HFFc6 (cell line): ENCODE measurements at regions not wholly inside any gene's neighbourhood (a gene's known extent, or its start where the extent isn't known, plus 50 kb on each side); places are given as distances from the start of the nearest gene placed in this dataset.

Source experiments
- DNase-seq: peaks from one replicate; pipeline ENCODE4 v3.0.0-alpha.2; 2018
- H3K27ac Mint-ChIP-seq: 2 replicates; pipeline ENCODE4 v1.8.0; 2020; ENCODE audit warnings: mild to moderate bottlenecking, mixed read lengths
- H3K27me3 Mint-ChIP-seq: 2 replicates; pipeline ENCODE4 v1.8.0; 2021; ENCODE audit warnings: mild to moderate bottlenecking, moderate library complexity, mixed read lengths; ENCODE audit not compliant: insufficient read depth
- H3K36me3 Mint-ChIP-seq: 2 replicates; pipeline ENCODE4 v1.8.0; 2021; ENCODE audit warnings: low read depth, mixed read lengths
- H3K4me1 Mint-ChIP-seq: 2 replicates; pipeline ENCODE4 v1.8.0; 2020; ENCODE audit warnings: low read depth, mixed read lengths
- H3K4me3 Mint-ChIP-seq: 2 replicates; pipeline ENCODE4 v1.8.0; 2020; ENCODE audit warnings: mild to moderate bottlenecking, moderate library complexity, mixed read lengths
- H3K9me3 Mint-ChIP-seq: 2 replicates; pipeline ENCODE4 v1.8.0; 2020; ENCODE audit warnings: mild to moderate bottlenecking, mixed read lengths
- CTCF ChIP-seq: fragments of 200-600 bp; sonication (generic); IDR thresholded peaks from 2 replicates; pipeline ENCODE4 v1.5.0; 2021; ENCODE audit warnings: antibody characterized with exemption, mild to moderate bottlenecking

DNA sequence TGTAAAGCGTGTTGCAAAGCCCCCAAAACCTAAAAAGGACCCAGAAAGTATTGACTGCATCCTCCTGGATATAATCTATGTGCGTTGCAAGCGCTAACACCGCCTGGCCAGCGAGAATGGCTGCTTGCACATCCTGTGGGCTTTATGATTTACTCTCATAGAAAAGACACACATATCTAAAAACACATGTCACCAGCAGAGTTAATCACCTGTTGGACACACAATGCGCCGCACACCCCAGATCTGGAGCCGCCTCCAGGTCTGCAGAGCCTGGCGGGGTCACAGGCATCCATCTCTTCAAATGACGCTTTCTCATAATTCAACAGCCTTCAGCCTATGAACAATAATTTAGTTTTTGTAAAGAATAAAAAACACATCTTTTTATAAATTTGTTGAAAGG lies 186.5 kb downstream of the RTP5 start:
- no peak for DNase-seq
- H3K4me1 Mint-ChIP-seq = peaks cover 10% of the 10 kb centered on the region
- TF ChIP-seq CTCF = no peak
- peaks cover 45% of the 10 kb centered on the region for H3K27me3 Mint-ChIP-seq
- H3K4me3 Mint-ChIP-seq = no peak overlapping the region
- no peaks in the 10 kb centered on the region; the same call in 1 of the 2 replicates for H3K9me3 Mint-ChIP-seq
- no peak overlapping the region for H3K27ac Mint-ChIP-seq
- H3K36me3 Mint-ChIP-seq = no peaks in the 10 kb centered on the region

DNA sequence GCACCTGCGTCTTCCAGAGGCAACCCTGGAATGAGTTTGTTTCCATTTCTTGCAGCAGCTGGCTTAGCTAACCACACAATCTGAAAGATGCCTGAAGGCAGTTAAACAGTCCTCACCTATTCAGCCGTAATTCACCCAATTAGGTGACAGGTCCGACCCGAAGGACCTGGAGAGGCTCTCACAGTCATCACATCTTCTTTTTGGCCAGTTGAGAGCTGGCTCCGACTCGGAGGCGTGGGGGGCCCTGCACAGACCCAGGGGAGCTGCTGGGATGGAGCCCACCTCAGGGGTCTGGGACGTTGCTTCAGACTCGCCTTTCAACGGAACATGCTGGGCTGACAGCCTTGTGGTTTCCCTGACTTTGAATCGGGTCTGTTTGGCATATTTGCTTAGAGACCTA lies 187.3 kb downstream of the RTP5 start:
- Mint-ChIP-seq H3K36me3 (no peaks in the 10 kb centered on the region), H3K4me3 (no peak overlapping the region), H3K27ac (no peak overlapping the region), H3K4me1 (peaks cover 14% of the 10 kb centered on the region), H3K9me3 (no peaks in the 10 kb centered on the region; the same call in 1 of the 2 replicates), H3K27me3 (peaks cover 45% of the 10 kb centered on the region)
- no peak for TF ChIP-seq CTCF
- DNase-seq = no peak

- peaks cover 14% of the 10 kb centered on the region for H3K4me1 Mint-ChIP-seq
- H3K27ac Mint-ChIP-seq = no peak overlapping the region
- no peaks in the 10 kb centered on the region for H3K36me3 Mint-ChIP-seq
- no peak overlapping the region; the same call in 1 of the 2 replicates for H3K4me3 Mint-ChIP-seq
- no peaks in the 10 kb centered on the region; the same call in 1 of the 2 replicates for H3K9me3 Mint-ChIP-seq
- peaks cover 41% of the 10 kb centered on the region for H3K27me3 Mint-ChIP-seq
- no peak for TF ChIP-seq CTCF
- DNase-seq = no peak
These were observed 188.0 kb downstream of the RTP5 start for GRCh38 chr2:242057379-242058040.

- no peaks in the 10 kb centered on the region for H3K36me3 Mint-ChIP-seq
- H3K4me3 Mint-ChIP-seq = no peak overlapping the region; the same call in 1 of the 2 replicates
- no peak for TF ChIP-seq CTCF
- H3K27ac Mint-ChIP-seq = no peak overlapping the region
- H3K27me3 Mint-ChIP-seq = peaks cover 36% of the 10 kb centered on the region
- H3K4me1 Mint-ChIP-seq = peaks cover 14% of the 10 kb centered on the region
- no peaks in the 10 kb centered on the region; the same call in 1 of the 2 replicates for H3K9me3 Mint-ChIP-seq
- DNase-seq = no peak
These were observed 188.7 kb downstream of the RTP5 start for GRCh38 chr2:242058116-242058680.

DNA sequence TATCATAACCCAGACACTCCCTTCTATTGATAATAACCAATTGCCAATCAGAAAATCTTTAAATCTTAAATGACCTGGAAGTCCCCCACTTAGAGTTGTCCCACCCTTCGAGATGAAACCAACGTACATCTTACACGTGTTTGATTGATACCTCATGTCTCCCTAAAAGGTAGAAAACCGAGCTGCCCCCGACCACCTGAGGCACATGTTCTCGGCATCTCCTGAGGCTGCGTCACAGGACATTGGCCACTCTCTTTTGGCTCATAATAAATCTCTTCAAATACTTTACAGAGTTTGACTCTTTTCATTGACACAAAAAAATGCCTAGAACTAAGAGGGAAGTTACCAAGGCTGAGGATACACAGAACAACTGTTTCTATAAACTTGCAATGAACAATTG lies 190.0 kb downstream of the RTP5 start:
- no peak for DNase-seq
- Mint-ChIP-seq H3K4me1 (peaks cover 21% of the 10 kb centered on the region), H3K4me3 (no peak overlapping the region), H3K27me3 (peaks cover 29% of the 10 kb centered on the region), H3K36me3 (no peaks in the 10 kb centered on the region), H3K9me3 (no peaks in the 10 kb centered on the region; the same call in 1 of the 2 replicates), H3K27ac (no peak overlapping the region)
- no peak for TF ChIP-seq CTCF
